GM21576 (cell line): ENCODE measurements at regions not wholly inside any gene's neighbourhood (a gene's known extent, or its start where the extent isn't known, plus 50 kb on each side); places are given as distances from the start of the nearest gene placed in this dataset.

Source experiments
- ATAC-seq: cut with Tn5 transposase; IDR thresholded peaks from one replicate; pipeline ENCODE4 v1.9.1; 2021; ENCODE audit warnings: mild to moderate bottlenecking, moderate library complexity; ENCODE audit not compliant: unreplicated experiment

GRCh38 chr5:165809914-165810313, 2304.5 kb downstream of the MAT2B start:
- ATAC-seq, result no peak

- no peak for ATAC-seq
These were observed 2324.1 kb downstream of the MAT2B start for GRCh38 chr5:165829504-165829903.

GRCh38 chr5:165834891-165835290, 2329.5 kb downstream of the MAT2B start:
- no peak for ATAC-seq

GRCh38 chr5:165836046-165836445, 2330.6 kb downstream of the MAT2B start:
- ATAC-seq, result no peak

- no peak for ATAC-seq
These were observed 2331.9 kb downstream of the MAT2B start for GRCh38 chr5:165837286-165837685.

- no peak for ATAC-seq
These were observed 2339.2 kb downstream of the MAT2B start for GRCh38 chr5:165844571-165844970.

- no peak for ATAC-seq
These were observed 2352.7 kb downstream of the MAT2B start for GRCh38 chr5:165858118-165858517.

- no peak for ATAC-seq
These were observed 2353.8 kb downstream of the MAT2B start for GRCh38 chr5:165859251-165859650.

GRCh38 chr5:165863239-165863638, 2357.8 kb downstream of the MAT2B start:
- ATAC-seq, result no peak

GRCh38 chr5:165871291-165871690, 2365.9 kb downstream of the MAT2B start:
- no peak for ATAC-seq

- ATAC-seq, result no peak
These were observed 2369.4 kb downstream of the MAT2B start for GRCh38 chr5:165874851-165875250.

GRCh38 chr5:165876538-165876937, 2371.1 kb downstream of the MAT2B start:
- ATAC-seq, result no peak

- ATAC-seq, result no peak
These were observed 2372.1 kb downstream of the MAT2B start for GRCh38 chr5:165877475-165877874.

GRCh38 chr5:165881259-165881658, 2375.8 kb downstream of the MAT2B start:
- ATAC-seq, result no peak

- ATAC-seq, result no peak
These were observed 2376.7 kb downstream of the MAT2B start for GRCh38 chr5:165882099-165882498.

GRCh38 chr5:165885623-165886350, 2380.4 kb downstream of the MAT2B start:
- ATAC-seq, result no peak

- ATAC-seq, result no peak
These were observed 2381.7 kb downstream of the MAT2B start for GRCh38 chr5:165887147-165887546.

GRCh38 chr5:165892383-165892782, 2387.0 kb downstream of the MAT2B start:
- ATAC-seq, result no peak

GRCh38 chr5:165894916-165895315, 2389.5 kb downstream of the MAT2B start:
- no peak for ATAC-seq

- ATAC-seq, result no peak
These were observed 2387.6 kb upstream of the WWC1 start for GRCh38 chr5:165903835-165904234.

GRCh38 chr5:165906871-165907270, 2384.6 kb upstream of the WWC1 start:
- ATAC-seq, result no peak

- no peak for ATAC-seq
These were observed 2378.4 kb upstream of the WWC1 start for GRCh38 chr5:165913059-165913458.

GRCh38 chr5:165914456-165914855, 2377.0 kb upstream of the WWC1 start:
- ATAC-seq, result no peak
